T-helper 1 cell treated with Interleukin-12 subunit alpha and Interleukin-12 subunit beta and Interleukin-4 antibody, amounts not matched to agents 30 ng/mL and 1 ng/mL, for 36 hours (primary cell): ENCODE measurements at regions not wholly inside any gene's neighbourhood (a gene's known extent, or its start where the extent isn't known, plus 50 kb on each side); places are given as distances from the start of the nearest gene placed in this dataset.

Source experiments
- intact Hi-C: fragments of 100-400 bp; cut with micrococcal nuclease; formaldehyde crosslinking; loops from one replicate; pipeline ENCODE4 v1.15.1; 2024

GRCh38 chr11:115922876-115923275 is 418.7 kb upstream of the CADM1 start:
- intact Hi-C loops = no loop called here

DNA sequence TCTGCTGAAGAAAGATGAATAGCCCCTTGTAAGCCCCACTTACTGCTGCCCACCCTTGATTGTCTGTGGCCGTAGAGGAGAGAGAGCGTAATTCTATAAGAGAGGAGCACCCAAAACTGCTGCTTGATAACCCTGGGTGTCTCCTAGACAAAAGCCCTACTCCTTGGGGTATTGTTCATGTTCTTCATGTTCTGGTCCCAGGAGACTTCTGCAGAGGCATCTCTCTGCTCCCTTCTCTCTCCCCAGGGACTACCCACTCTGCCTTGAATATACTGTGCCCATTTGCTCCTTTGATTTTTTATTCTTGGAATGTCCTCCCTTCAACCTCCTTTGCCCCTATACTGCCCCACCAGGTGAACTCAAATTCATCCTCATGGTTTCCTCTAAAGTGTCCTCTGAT is 417.8 kb upstream of the CADM1 start:
- intact Hi-C loops = no loop called here

- intact Hi-C loops = no loop called here
Observed at GRCh38 chr11:115921540-115921939, 417.3 kb upstream of the CADM1 start.

- intact Hi-C loops = no loop called here
Observed at GRCh38 chr11:115920841-115921480, 416.7 kb upstream of the CADM1 start.

GRCh38 chr11:115920092-115920461 is 415.9 kb upstream of the CADM1 start:
- intact Hi-C loops = no loop called here

GRCh38 chr11:115919341-115920091 is 415.3 kb upstream of the CADM1 start:
- intact Hi-C loops = no loop called here

- intact Hi-C loops = no loop called here
Observed at GRCh38 chr11:115918576-115918975, 414.4 kb upstream of the CADM1 start.

DNA sequence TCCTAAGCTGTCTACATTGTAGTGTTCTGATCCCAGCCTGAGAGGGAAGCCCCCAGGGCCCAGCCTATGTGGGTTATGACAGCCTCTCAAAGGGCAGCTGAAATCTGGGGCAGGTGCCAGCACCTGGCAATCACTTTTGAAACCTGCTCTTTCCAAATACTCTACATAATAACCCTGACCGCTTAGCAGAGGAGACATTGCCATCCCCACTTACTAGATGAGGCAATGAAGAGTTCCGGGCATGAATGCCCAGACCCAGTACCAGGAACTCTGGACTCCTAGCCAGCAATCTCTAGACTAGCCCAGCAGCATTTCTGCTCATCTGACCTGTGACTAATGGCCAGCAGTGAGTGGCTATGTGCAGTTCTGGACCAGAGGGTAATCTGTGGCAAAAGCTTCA is 412.4 kb upstream of the CADM1 start:
- intact Hi-C loops = no loop called here

GRCh38 chr11:115912484-115912945 is 408.3 kb upstream of the CADM1 start:
- intact Hi-C loops = no loop called here

DNA sequence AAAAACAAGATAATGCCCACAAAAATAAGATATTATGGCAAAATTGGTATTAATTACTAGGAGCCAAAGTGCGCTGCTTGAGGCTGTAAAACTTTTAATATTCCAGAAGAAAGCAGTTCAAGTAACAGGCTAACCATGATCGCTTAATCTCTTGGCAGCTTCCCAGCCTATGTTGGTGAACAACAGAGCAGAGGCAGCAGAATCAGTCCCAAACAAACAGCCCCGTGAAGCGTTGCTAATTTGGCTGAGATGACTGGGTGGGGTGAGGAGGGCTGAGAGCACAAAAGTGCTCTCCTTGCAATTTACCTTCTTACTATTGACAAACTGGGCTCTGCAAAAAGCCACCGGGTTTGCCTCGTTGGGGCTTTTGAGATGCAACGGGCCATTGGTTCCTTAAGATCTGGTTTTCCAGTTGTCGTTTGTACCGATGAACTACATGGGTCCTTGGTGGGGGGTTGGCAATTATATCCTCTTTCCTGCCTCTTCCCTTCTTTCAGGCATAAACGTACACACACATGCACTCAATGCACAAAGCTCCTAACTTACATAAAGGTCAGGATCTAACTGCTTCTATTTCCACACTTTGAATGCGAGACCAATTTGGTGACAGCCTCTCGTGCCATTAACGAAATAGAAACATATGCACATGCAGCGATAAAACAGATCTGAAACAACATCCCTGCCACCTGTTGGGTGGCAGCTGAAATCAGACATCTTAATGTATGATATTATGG is 407.6 kb upstream of the CADM1 start:
- intact Hi-C loops = no loop called here

- intact Hi-C loops = no loop called here
Observed at GRCh38 chr11:115910379-115910778, 406.2 kb upstream of the CADM1 start.

DNA sequence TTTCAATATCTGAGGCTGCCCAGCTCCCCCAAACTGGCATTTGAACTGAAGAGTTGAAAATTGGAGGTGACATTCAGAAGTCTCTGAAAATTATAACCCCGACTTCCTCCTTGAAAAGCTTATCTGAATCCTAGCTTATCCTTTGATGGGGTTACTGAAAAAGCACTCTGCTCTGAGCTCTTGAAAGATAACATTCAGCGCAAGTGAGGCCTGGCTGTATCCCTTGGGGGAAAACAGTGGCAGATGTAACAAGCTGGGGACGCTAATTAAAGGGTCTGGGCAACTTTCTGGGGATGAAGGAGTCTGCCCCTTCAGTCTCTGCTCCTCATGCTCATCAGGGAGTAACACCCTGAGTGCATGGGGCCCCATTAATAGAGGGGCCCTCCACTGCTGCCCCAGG is 402.0 kb upstream of the CADM1 start:
- intact Hi-C loops = no loop called here

DNA sequence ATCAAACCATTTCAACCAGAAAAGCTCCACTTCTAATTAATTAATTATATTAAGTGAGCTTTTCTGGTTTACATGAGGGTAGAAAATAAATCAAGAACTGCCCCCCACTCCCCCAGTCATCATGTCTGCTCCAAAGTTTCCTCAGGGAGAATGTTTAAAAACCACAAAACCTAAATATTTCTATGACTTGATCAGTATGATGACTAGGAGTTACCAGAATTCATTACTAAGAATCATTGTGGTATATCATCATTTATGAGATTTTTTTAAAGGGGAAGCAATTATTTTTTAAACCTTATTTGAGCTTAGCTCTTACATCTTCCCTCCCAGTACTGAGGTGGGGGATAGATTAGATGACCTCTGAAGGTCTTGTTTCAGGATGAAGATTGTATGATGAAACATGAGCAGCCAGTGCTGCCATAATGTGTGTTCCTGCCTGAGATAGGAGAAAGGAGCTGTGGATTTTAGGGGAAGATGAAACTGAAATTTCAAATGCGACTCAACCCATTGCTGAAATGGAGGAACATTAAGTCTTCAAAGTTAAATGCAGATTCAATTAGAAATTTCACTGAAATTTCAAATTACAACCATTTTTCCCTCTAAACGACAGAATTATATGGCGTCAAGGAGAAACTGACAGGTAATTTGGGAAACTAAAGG is 401.3 kb upstream of the CADM1 start:
- intact Hi-C loops = no loop called here

- intact Hi-C loops = no loop called here
Observed at GRCh38 chr11:115903179-115903578, 399.0 kb upstream of the CADM1 start.

GRCh38 chr11:115901069-115901468 is 396.9 kb upstream of the CADM1 start:
- intact Hi-C loops = no loop called here

GRCh38 chr11:115900111-115900510 is 395.9 kb upstream of the CADM1 start:
- intact Hi-C loops = no loop called here

- intact Hi-C loops = no loop called here
Observed at GRCh38 chr11:115897707-115898106, 393.5 kb upstream of the CADM1 start.

DNA sequence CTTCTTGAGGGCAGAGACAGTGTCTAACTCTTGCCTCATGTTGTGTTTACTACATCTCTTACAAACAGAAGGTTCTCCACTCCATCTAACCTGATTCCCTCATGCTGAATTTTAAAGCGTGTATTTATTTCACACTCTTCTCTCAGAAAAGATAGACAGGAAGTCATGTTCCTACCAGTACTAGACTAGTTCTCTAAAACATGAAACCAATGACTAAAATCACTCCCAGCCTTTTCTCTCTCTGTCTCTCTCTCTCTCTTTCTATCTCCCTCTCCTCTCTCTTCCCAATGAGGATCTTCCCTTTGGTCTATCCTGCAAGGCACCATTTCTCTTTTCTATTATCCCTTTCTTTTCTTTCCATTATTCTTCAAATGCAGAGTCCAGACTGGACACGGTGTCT is 391.9 kb upstream of the CADM1 start:
- intact Hi-C loops = no loop called here

GRCh38 chr11:115895594-115895993 is 391.4 kb upstream of the CADM1 start:
- intact Hi-C loops = no loop called here

GRCh38 chr11:115894176-115894575 is 390.0 kb upstream of the CADM1 start:
- intact Hi-C loops = no loop called here

- intact Hi-C loops = no loop called here
Observed at GRCh38 chr11:115893461-115894099, 389.4 kb upstream of the CADM1 start.
